HepG2 (cell line): ENCODE measurements at regions not wholly inside any gene's neighbourhood (a gene's known extent, or its start where the extent isn't known, plus 50 kb on each side); places are given as distances from the start of the nearest gene placed in this dataset.
A peak's percentile ranks its signal among the peaks of the same experiment; 100 is the strongest.

Experiments
- ATAC-seq: fragments of 200-7000 bp; cut with Tn5 transposase; 3 replicates; pipeline ENCODE4 v1.9.1; 2020; ENCODE audit warnings: mild to moderate bottlenecking, moderate library complexity
- BruUV-seq: library from RNA; stranded (reverse); fragments of 400-500 nt; replicated peaks from 2 replicates; lab custom pipeline; 2021; lab: Mats Ljungman, UMichigan
- CTCF ChIA-PET: fragments of 300-600 bp; formaldehyde crosslinking; extraction: SDS; loops from one replicate; lab custom pipeline; 2021; ENCODE audit warnings: low total read pairs, inconsistent platforms, low intra/inter-chr PET ratio; lab: Yijun Ruan, JAX
- POLR2A ChIA-PET: fragments of 350-600 bp; sonication (Branson Sonifier 250); formaldehyde crosslinking; loops from one replicate; lab custom pipeline; 2020; ENCODE audit warnings: antibody characterized with exemption, inconsistent platforms; lab: Yijun Ruan, JAX
- DNase-seq: peaks from one replicate; pipeline ENCODE4 v3.0.0-alpha.2; 2015; ENCODE audit warnings: low spot score
- FAIRE-seq: peaks from 3 replicates; lab custom pipeline; 2011; peaks lifted over from hg19 to GRCh38; lab: Jason Lieb, UNC
- H2AFZ ChIP-seq: one replicate; pipeline ENCODE4 v1.6.1; 2011; ENCODE audit warnings: low read length, inconsistent platforms
- H3K27ac ChIP-seq: fragments of 300-600 bp; 3 replicates; pipeline ENCODE4 v1.8.0; 2011; ENCODE audit warnings: mixed run types, mild to moderate bottlenecking, mixed read lengths, low read length, inconsistent platforms; ENCODE audit not compliant: insufficient read depth; ENCODE audit errors: extremely low read length
- H3K27me3 ChIP-seq, 2 experiments: fragments of 200-600 bp in 1 of 2; 2 replicates in 1 of 2; 3 replicates in 1 of 2; pipeline versions ENCODE4 v1.6.0 to v1.8.0; 2011; ENCODE audit warnings: low read length in 2 of 2, mild to moderate bottlenecking in 2 of 2, moderate library complexity in 2 of 2, inconsistent platforms in 1 of 2; ENCODE audit not compliant: insufficient read depth in 2 of 2, control insufficient read depth in 1 of 2
- H3K36me3 ChIP-seq, 2 experiments: fragments of 200-600 bp in 1 of 2; replicated peaks in 1 of 2; 2 replicates in 1 of 2; 3 replicates in 1 of 2; pipeline versions ENCODE4 v1.5.1 to v1.8.0; 2011; ENCODE audit warnings: low read length in 2 of 2, inconsistent platforms in 1 of 2; ENCODE audit not compliant: insufficient read depth in 2 of 2, control insufficient read depth in 1 of 2
- H3K4me1 ChIP-seq: 2 replicates; pipeline ENCODE4 v1.5.1; 2012; ENCODE audit warnings: low read length, inconsistent platforms; ENCODE audit not compliant: insufficient read depth
- H3K4me2 ChIP-seq: 2 replicates; pipeline ENCODE4 v1.6.0; 2011; ENCODE audit warnings: low read depth, low read length, inconsistent platforms
- H3K4me3 ChIP-seq, 3 experiments: fragments of 200-600 bp in 1 of 3; sonication (generic), shearing (Covaris generic) in 1 of 3; replicated peaks in 1 of 3; 2 replicates each; pipeline ENCODE4 v1.5.1; 2011 to 2016; ENCODE audit warnings: low read length in 3 of 3, inconsistent platforms in 2 of 3, low read depth in 2 of 3, mild to moderate bottlenecking in 2 of 3, control low read depth in 1 of 3, mixed read lengths in 1 of 3; ENCODE audit not compliant: insufficient read depth in 1 of 3
- H3K79me2 ChIP-seq: one replicate; pipeline ENCODE4 v1.6.1; 2011; ENCODE audit warnings: low read length, inconsistent platforms; ENCODE audit not compliant: insufficient read depth
- H3K9ac ChIP-seq: 2 replicates; pipeline ENCODE4 v1.6.0; 2011; ENCODE audit warnings: mild to moderate bottlenecking, low read depth, low read length, inconsistent platforms; ENCODE audit not compliant: insufficient read depth
- H3K9me3 ChIP-seq: 2 replicates; pipeline ENCODE4 v1.5.1; 2012; ENCODE audit warnings: mild to moderate bottlenecking, low read length
- H4K20me1 ChIP-seq: 2 replicates; pipeline ENCODE4 v1.6.0; 2011; ENCODE audit warnings: inconsistent platforms, mild to moderate bottlenecking, low read length, moderate library complexity; ENCODE audit not compliant: insufficient read depth
- DNMT1 ChIP-seq: sonication (generic); formaldehyde crosslinking; IDR thresholded peaks from 2 replicates; pipeline ENCODE4 v1.5.1; 2020; ENCODE audit warnings: mild to moderate bottlenecking, missing genetic modification reagents
- FOXC1 ChIP-seq: sonication (generic); formaldehyde crosslinking; IDR thresholded peaks from 2 replicates; pipeline ENCODE4 v1.8.0; 2022; ENCODE audit warnings: mild to moderate bottlenecking, missing genetic modification reagents, borderline replicate concordance
- KMT2B ChIP-seq: IDR thresholded peaks from 2 replicates; pipeline ENCODE4 v1.6.1; 2016; ENCODE audit warnings: missing genetic modification reagents, missing compliant biosample characterization
- MTF2 ChIP-seq: sonication (generic); formaldehyde crosslinking; IDR thresholded peaks from 2 replicates; pipeline ENCODE4 v1.5.0; 2020; ENCODE audit warnings: missing genetic modification reagents, borderline replicate concordance
- NFYC ChIP-seq: IDR thresholded peaks from 2 replicates; pipeline ENCODE4 v1.6.1; 2016; ENCODE audit warnings: missing genetic modification reagents, missing compliant biosample characterization
- PAWR ChIP-seq: sonication (generic); formaldehyde crosslinking; IDR thresholded peaks from 2 replicates; pipeline ENCODE4 v1.4.0; 2020; ENCODE audit warnings: missing genetic modification reagents, mild to moderate bottlenecking, borderline replicate concordance
- RARA ChIP-seq: IDR thresholded peaks from 2 replicates; pipeline ENCODE4 v1.6.1; 2016; ENCODE audit warnings: missing genetic modification reagents, missing compliant biosample characterization
- RFX3 ChIP-seq: IDR thresholded peaks from 2 replicates; pipeline ENCODE4 v1.6.1; 2016; ENCODE audit warnings: missing biosample characterization, missing genetic modification reagents
- SAP130 ChIP-seq: IDR thresholded peaks from 2 replicates; pipeline ENCODE4 v1.6.1; 2016; ENCODE audit warnings: low read depth
- SUZ12 ChIP-seq: fragments of 150-350 bp; IDR thresholded peaks from 2 replicates; pipeline ENCODE4 v1.6.1; 2014; ENCODE audit warnings: low read depth, low read length
- TCF12 ChIP-seq, 2 experiments: fragments of 450-650 bp in 1 of 2; sonication (generic) in 1 of 2; formaldehyde crosslinking in 1 of 2; IDR thresholded peaks; 2 replicates each; pipeline versions ENCODE4 v1.6.1 to v1.8.0; 2017 to 2022; ENCODE audit warnings: antibody characterized with exemption in 1 of 2, mild to moderate bottlenecking in 1 of 2, missing genetic modification reagents in 1 of 2, moderate library complexity in 1 of 2
- TOE1 ChIP-seq: sonication (generic); formaldehyde crosslinking; IDR thresholded peaks from 2 replicates; pipeline ENCODE4 v1.4.0; 2020; ENCODE audit warnings: mild to moderate bottlenecking, missing genetic modification reagents
- ZMAT5 ChIP-seq: sonication (generic); formaldehyde crosslinking; IDR thresholded peaks from 2 replicates; pipeline ENCODE4 v1.5.0; 2020; ENCODE audit warnings: mild to moderate bottlenecking, low read depth, missing genetic modification reagents, borderline replicate concordance
- WGBS: methylation state at CpG from one replicate; pipeline ENCODE4 v1.1.6; 2017; ENCODE audit warnings: low lambda C conversion rate; 5-methylcytosine and 5-hydroxymethylcytosine counted together
- in situ Hi-C: cut with HindIII; loops from 2 replicates; pipeline ENCODE4 v1.10.0; 2017; ENCODE audit warnings: low pct_unique_long_range_greater_than_20kb; ENCODE audit not compliant: extremely low pct_ligation_motif_present
- intact Hi-C: fragments of 100-400 bp; cut with micrococcal nuclease; formaldehyde crosslinking; loops from one replicate; pipeline ENCODE4 v1.10.0; 2022; ENCODE audit not compliant: unreplicated experiment

GRCh38 chr7:121449735-121450240 is 53.7 kb upstream of the FAM3C start (continued):
- no peak for TF ChIP-seq ZMAT5 (CRISPR knock-in tag)
- TF ChIP-seq FOXC1 (CRISPR knock-in tag) = no peak

- Histone ChIP-seq H3K36me3 (no peaks in the 10 kb centered on the region), H3K4me2 (no peak overlapping the region), H3K27ac (no peak overlapping the region), H2AFZ (no peak overlapping the region), H4K20me1 (no peaks in the 10 kb centered on the region), H3K27me3 (no peaks in the 10 kb centered on the region), H3K79me2 (no peaks in the 10 kb centered on the region), H3K4me3 (no peak overlapping the region), H3K9ac (no peak overlapping the region), H3K9me3 (no peaks in the 10 kb centered on the region), H3K4me1 (no peaks in the 10 kb centered on the region)
- no TSS peak for BruUV-seq
- FAIRE-seq (no peak), DNase-seq (no peak), ATAC-seq (peak; percentile 55; the same call in 2 of the 3 replicates)
- TF ChIP-seq MTF2 (CRISPR knock-in tag) (no peak), KMT2B (CRISPR knock-in tag) (no peak), TCF12 (IDR thresholded peaks at IDR 0.05) (no peak), TCF12 (CRISPR knock-in tag; IDR thresholded peaks at IDR 0.05) (no peak), RFX3 (CRISPR knock-in tag) (no peak), NFYC (CRISPR knock-in tag) (no peak), RARA (no peak), SUZ12 (no peak), FOXC1 (CRISPR knock-in tag) (no peak), PAWR (no peak), DNMT1 (CRISPR knock-in tag) (no peak), SAP130 (CRISPR knock-in tag) (no peak), TOE1 (no peak)
- in situ Hi-C loops = no loop called here
- ChIA-PET POLR2A (no interaction called here), CTCF (no interaction called here)
- intact Hi-C loops = no loop called here
- 17% methylated on average over 3 of the region's 3 CpGs for WGBS
Observed at GRCh38 chr7:121449329-121449728, 53.2 kb upstream of the FAM3C start.
